KMS-11 (cell line): ENCODE measurements at regions not wholly inside any gene's neighbourhood (a gene's known extent, or its start where the extent isn't known, plus 50 kb on each side); places are given as distances from the start of the nearest gene placed in this dataset.

Source experiments
- H2AFZ ChIP-seq: fragments of 200-600 bp; sonication (generic); 2 replicates; pipeline ENCODE4 v1.6.1; 2016; ENCODE audit warnings: antibody characterized with exemption, mixed run types, low read depth
- H3K27ac ChIP-seq: fragments of 200-600 bp; sonication (generic); 2 replicates; pipeline ENCODE4 v1.6.1; 2016; ENCODE audit warnings: mild to moderate bottlenecking, mixed run types
- H3K27me3 ChIP-seq: fragments of 200-600 bp; sonication (generic); 2 replicates; pipeline ENCODE4 v1.6.1; 2017; ENCODE audit warnings: mild to moderate bottlenecking, low read depth, mixed run types, moderate library complexity; ENCODE audit not compliant: insufficient read depth
- H3K36me3 ChIP-seq: fragments of 200-600 bp; sonication (generic); 2 replicates; pipeline ENCODE4 v1.6.1; 2017; ENCODE audit warnings: mild to moderate bottlenecking, mixed run types; ENCODE audit not compliant: insufficient read depth
- H3K4me1 ChIP-seq: fragments of 200-600 bp; sonication (generic); 2 replicates; pipeline ENCODE4 v1.6.1; 2016; ENCODE audit warnings: mild to moderate bottlenecking, low read depth, mixed run types; ENCODE audit not compliant: poor library complexity, severe bottlenecking
- H3K4me2 ChIP-seq: fragments of 200-600 bp; sonication (generic); 2 replicates; pipeline ENCODE4 v1.7.0; 2016; ENCODE audit warnings: mild to moderate bottlenecking, mixed run types
- H3K4me3 ChIP-seq: fragments of 200-600 bp; sonication (generic); IDR thresholded peaks from 2 replicates; pipeline ENCODE4 v1.6.1; 2017; ENCODE audit warnings: low read depth, low read length, mixed read lengths; ENCODE audit not compliant: insufficient read depth
- H3K79me2 ChIP-seq: fragments of 200-600 bp; sonication (generic); 2 replicates; pipeline ENCODE4 v1.6.1; 2016; ENCODE audit warnings: low read depth, mixed run types; ENCODE audit not compliant: insufficient read depth
- H3K9ac ChIP-seq: fragments of 200-600 bp; sonication (generic); 2 replicates; pipeline ENCODE4 v1.6.1; 2016; ENCODE audit warnings: mild to moderate bottlenecking, mixed run types
- H4K20me1 ChIP-seq: fragments of 200-600 bp; sonication (generic); 2 replicates; pipeline ENCODE4 v1.6.1; 2016; ENCODE audit warnings: mild to moderate bottlenecking, mixed run types; ENCODE audit not compliant: insufficient read depth
- CTCF ChIP-seq: fragments of 200-600 bp; sonication (generic); conservative IDR thresholded peaks from 2 replicates; pipeline ENCODE4 v1.6.1; 2017; ENCODE audit warnings: low read depth, mild to moderate bottlenecking, antibody characterized with exemption, low read length, moderate library complexity, mixed read lengths

- H3K27ac ChIP-seq = no peak overlapping the region
- no peak overlapping the region for H3K4me3 ChIP-seq
- H2AFZ ChIP-seq = no peak overlapping the region
- no peaks in the 10 kb centered on the region for H3K27me3 ChIP-seq
- no peak for TF ChIP-seq CTCF
- no peak overlapping the region for H3K9ac ChIP-seq
- no peaks in the 10 kb centered on the region for H3K4me1 ChIP-seq
- H3K4me2 ChIP-seq = no peak overlapping the region
- H4K20me1 ChIP-seq = no peaks in the 10 kb centered on the region
- H3K79me2 ChIP-seq = no peaks in the 10 kb centered on the region
- H3K36me3 ChIP-seq = no peaks in the 10 kb centered on the region
Observed at GRCh38 chr9:12539580-12539975, 153.6 kb upstream of the TYRP1 start.

- no peak overlapping the region for H3K4me3 ChIP-seq
- no peak overlapping the region for H3K4me2 ChIP-seq
- no peak overlapping the region for H2AFZ ChIP-seq
- H3K36me3 ChIP-seq = no peaks in the 10 kb centered on the region
- H3K79me2 ChIP-seq = no peaks in the 10 kb centered on the region
- H3K27ac ChIP-seq = no peak overlapping the region
- H3K9ac ChIP-seq = no peak overlapping the region
- no peaks in the 10 kb centered on the region for H3K4me1 ChIP-seq
- no peaks in the 10 kb centered on the region for H4K20me1 ChIP-seq
- TF ChIP-seq CTCF = no peak
- no peaks in the 10 kb centered on the region for H3K27me3 ChIP-seq
Observed at GRCh38 chr9:12544700-12545099, 148.5 kb upstream of the TYRP1 start.

GRCh38 chr9:12554636-12555035 is 138.5 kb upstream of the TYRP1 start:
- H3K27me3 ChIP-seq = no peaks in the 10 kb centered on the region
- H3K36me3 ChIP-seq = no peaks in the 10 kb centered on the region
- no peaks in the 10 kb centered on the region for H3K4me1 ChIP-seq
- no peak overlapping the region for H3K27ac ChIP-seq
- no peak overlapping the region for H2AFZ ChIP-seq
- no peaks in the 10 kb centered on the region for H4K20me1 ChIP-seq
- no peak for TF ChIP-seq CTCF
- H3K79me2 ChIP-seq = no peaks in the 10 kb centered on the region
- H3K4me3 ChIP-seq = no peak overlapping the region
- no peak overlapping the region for H3K4me2 ChIP-seq
- H3K9ac ChIP-seq = no peak overlapping the region

GRCh38 chr9:12566404-12567090 is 126.6 kb upstream of the TYRP1 start:
- Histone ChIP-seq H3K4me3 (no peak overlapping the region), H3K36me3 (no peaks in the 10 kb centered on the region), H4K20me1 (no peaks in the 10 kb centered on the region), H3K9ac (no peak overlapping the region), H3K79me2 (no peaks in the 10 kb centered on the region), H3K27me3 (no peaks in the 10 kb centered on the region), H3K27ac (no peak overlapping the region), H3K4me2 (no peak overlapping the region), H3K4me1 (no peaks in the 10 kb centered on the region), H2AFZ (no peak overlapping the region)
- TF ChIP-seq CTCF = no peak
